ENCODE measurements at regions not wholly inside any gene's neighbourhood (a gene's known extent, or its start where the extent isn't known, plus 50 kb on each side); places are given as distances from the start of the nearest gene placed in this dataset.

GRCh38 chr5:74042959-74043358 lies 417.0 kb downstream of the ARHGEF28 start:
- Histone ChIP-seq H3K79me2 (ENCODE audit: insufficient read depth, low read length) (no peaks in the 10 kb centered on the region), H3K9me3 (ENCODE audit: low read depth, low read length) (no peaks in the 10 kb centered on the region), H3K27ac (ENCODE audit: low read depth, low read length) (peak overlapping the region; percentile 50), H3K27me3 (ENCODE audit: insufficient read depth, low read length) (no peaks in the 10 kb centered on the region), H3K4me2 (ENCODE audit: insufficient read depth, low read length) (peak overlapping the region; percentile 41), H4K20me1 (ENCODE audit: insufficient read depth, low read length) (no peaks in the 10 kb centered on the region), H3K36me3 (ENCODE audit: insufficient read depth, low read length) (no peaks in the 10 kb centered on the region), H3K4me3 (ENCODE audit: insufficient read depth, low read length) (no peak overlapping the region), H2AFZ (ENCODE audit: low read length) (peak overlapping the region; percentile 1), H3K4me1 (ENCODE audit: insufficient read depth, low read length) (peaks cover 36% of the 10 kb centered on the region)
- DNase-seq (ENCODE audit: insufficient read length, low spot score, missing footprints), result peak; percentile 36
- no peak for TF ChIP-seq CTCF (IDR thresholded peaks at IDR 0.05; ENCODE audit: extremely low read depth, low read depth, low read length)

- no peak for TF ChIP-seq CTCF (IDR thresholded peaks at IDR 0.05; ENCODE audit: extremely low read depth, low read depth, low read length)
- no peaks in the 10 kb centered on the region for H4K20me1 ChIP-seq (ENCODE audit: insufficient read depth, low read length)
- peak overlapping the region; percentile 41 for H3K4me2 ChIP-seq (ENCODE audit: insufficient read depth, low read length)
- peak overlapping the region; percentile 50 for H3K27ac ChIP-seq (ENCODE audit: low read depth, low read length)
- no peaks in the 10 kb centered on the region for H3K9me3 ChIP-seq (ENCODE audit: low read depth, low read length)
- H3K36me3 ChIP-seq (ENCODE audit: insufficient read depth, low read length), result no peaks in the 10 kb centered on the region
- peak; percentile 19 for DNase-seq (ENCODE audit: insufficient read length, low spot score, missing footprints)
- no peaks in the 10 kb centered on the region for H3K79me2 ChIP-seq (ENCODE audit: insufficient read depth, low read length)
- peak overlapping the region; percentile 1 for H2AFZ ChIP-seq (ENCODE audit: low read length)
- H3K4me3 ChIP-seq (ENCODE audit: insufficient read depth, low read length), result no peak overlapping the region
- H3K4me1 ChIP-seq (ENCODE audit: insufficient read depth, low read length), result peaks cover 36% of the 10 kb centered on the region
- H3K27me3 ChIP-seq (ENCODE audit: insufficient read depth, low read length), result no peaks in the 10 kb centered on the region
Observed at GRCh38 chr5:74042559-74042958, 416.6 kb downstream of the ARHGEF28 start.

GRCh38 chr5:74041913-74042312 lies 415.9 kb downstream of the ARHGEF28 start:
- Histone ChIP-seq H2AFZ (ENCODE audit: low read length) (no peak overlapping the region), H3K4me2 (ENCODE audit: insufficient read depth, low read length) (no peak overlapping the region), H3K4me3 (ENCODE audit: insufficient read depth, low read length) (no peak overlapping the region), H3K79me2 (ENCODE audit: insufficient read depth, low read length) (no peaks in the 10 kb centered on the region), H3K9me3 (ENCODE audit: low read depth, low read length) (no peaks in the 10 kb centered on the region), H4K20me1 (ENCODE audit: insufficient read depth, low read length) (no peaks in the 10 kb centered on the region), H3K4me1 (ENCODE audit: insufficient read depth, low read length) (peaks cover 36% of the 10 kb centered on the region), H3K27me3 (ENCODE audit: insufficient read depth, low read length) (no peaks in the 10 kb centered on the region), H3K27ac (ENCODE audit: low read depth, low read length) (no peak overlapping the region), H3K36me3 (ENCODE audit: insufficient read depth, low read length) (no peaks in the 10 kb centered on the region)
- TF ChIP-seq CTCF (IDR thresholded peaks at IDR 0.05; ENCODE audit: extremely low read depth, low read depth, low read length), result no peak
- DNase-seq (ENCODE audit: insufficient read length, low spot score, missing footprints), result no peak

GRCh38 chr5:74040811-74041491 lies 415.0 kb downstream of the ARHGEF28 start:
- H3K4me1 ChIP-seq (ENCODE audit: insufficient read depth, low read length), result peaks cover 36% of the 10 kb centered on the region
- no peaks in the 10 kb centered on the region for H4K20me1 ChIP-seq (ENCODE audit: insufficient read depth, low read length)
- TF ChIP-seq CTCF (IDR thresholded peaks at IDR 0.05; ENCODE audit: extremely low read depth, low read depth, low read length), result no peak
- DNase-seq (ENCODE audit: insufficient read length, low spot score, missing footprints), result peak; percentile 1
- peak overlapping the region; percentile 58 for H3K27ac ChIP-seq (ENCODE audit: low read depth, low read length)
- H3K36me3 ChIP-seq (ENCODE audit: insufficient read depth, low read length), result no peaks in the 10 kb centered on the region
- no peak overlapping the region for H3K4me3 ChIP-seq (ENCODE audit: insufficient read depth, low read length)
- no peaks in the 10 kb centered on the region for H3K9me3 ChIP-seq (ENCODE audit: low read depth, low read length)
- no peak overlapping the region for H2AFZ ChIP-seq (ENCODE audit: low read length)
- H3K27me3 ChIP-seq (ENCODE audit: insufficient read depth, low read length), result no peaks in the 10 kb centered on the region
- H3K4me2 ChIP-seq (ENCODE audit: insufficient read depth, low read length), result peak overlapping the region; percentile 28
- H3K79me2 ChIP-seq (ENCODE audit: insufficient read depth, low read length), result no peaks in the 10 kb centered on the region
